ENCODE measurements at regions not wholly inside any gene's neighbourhood (a gene's known extent, or its start where the extent isn't known, plus 50 kb on each side); places are given as distances from the start of the nearest gene placed in this dataset.

GRCh38 chr16:6493555-6493954 lies 839.1 kb upstream of the RBFOX1 start:
- DNase-seq: no peak

- DNase-seq: no peak
These were observed 839.9 kb upstream of the RBFOX1 start for GRCh38 chr16:6492742-6493141.

GRCh38 chr16:6484935-6485334 lies 847.7 kb upstream of the RBFOX1 start:
- DNase-seq: no peak

GRCh38 chr16:6484081-6484480 lies 848.6 kb upstream of the RBFOX1 start:
- DNase-seq: no peak

GRCh38 chr16:6483469-6484033 lies 849.1 kb upstream of the RBFOX1 start:
- no peak for DNase-seq

- DNase-seq: no peak
These were observed 849.8 kb upstream of the RBFOX1 start for GRCh38 chr16:6482696-6483468.

- no peak for DNase-seq
These were observed 850.8 kb upstream of the RBFOX1 start for GRCh38 chr16:6481894-6482293.

- no peak for DNase-seq
These were observed 878.9 kb upstream of the RBFOX1 start for GRCh38 chr16:6453742-6454141.

- no peak for DNase-seq
These were observed 885.4 kb upstream of the RBFOX1 start for GRCh38 chr16:6447021-6447790.

- DNase-seq: no peak
These were observed 886.3 kb upstream of the RBFOX1 start for GRCh38 chr16:6446370-6446769.

- DNase-seq: no peak
These were observed 893.5 kb upstream of the RBFOX1 start for GRCh38 chr16:6439129-6439528.

- DNase-seq: no peak
These were observed 903.8 kb upstream of the RBFOX1 start for GRCh38 chr16:6428861-6429260.

GRCh38 chr16:6427621-6428020 lies 905.0 kb upstream of the RBFOX1 start:
- no peak for DNase-seq

- DNase-seq: no peak
These were observed 925.0 kb upstream of the RBFOX1 start for GRCh38 chr16:6407596-6407995.

GRCh38 chr16:6406028-6406427 lies 926.6 kb upstream of the RBFOX1 start:
- DNase-seq: no peak

GRCh38 chr16:6382924-6383459 lies 949.7 kb upstream of the RBFOX1 start:
- no peak for DNase-seq

- DNase-seq: no peak
These were observed 950.7 kb upstream of the RBFOX1 start for GRCh38 chr16:6381896-6382295.

- DNase-seq: no peak
These were observed 954.7 kb upstream of the RBFOX1 start for GRCh38 chr16:6377956-6378355.

- no peak for DNase-seq
These were observed 957.1 kb upstream of the RBFOX1 start for GRCh38 chr16:6375465-6376075.

GRCh38 chr16:6374821-6375220 lies 957.8 kb upstream of the RBFOX1 start:
- no peak for DNase-seq

GRCh38 chr16:6364846-6365245 lies 967.8 kb upstream of the RBFOX1 start:
- no peak for DNase-seq

GRCh38 chr16:6363896-6364607 lies 968.6 kb upstream of the RBFOX1 start:
- DNase-seq: no peak

- no peak for DNase-seq
These were observed 969.2 kb upstream of the RBFOX1 start for GRCh38 chr16:6363396-6363795.

Measured in activated CD4-positive, alpha-beta T cell treated with anti-CD3 and anti-CD28 coated beads, Interleukin-2, amount 50 U/mL, for 1 hour (primary cell).